NT2/D1 (cell line): ENCODE measurements at regions not wholly inside any gene's neighbourhood (a gene's known extent, or its start where the extent isn't known, plus 50 kb on each side); places are given as distances from the start of the nearest gene placed in this dataset.

Experiments
- SUZ12 ChIP-seq: IDR thresholded peaks from 2 replicates; pipeline ENCODE4 v1.6.1; 2011; ENCODE audit not compliant: insufficient read length, insufficient read depth; ENCODE audit errors: extremely low read depth
- YY1 ChIP-seq: IDR thresholded peaks from 2 replicates; pipeline ENCODE4 v1.6.1; 2011; ENCODE audit not compliant: insufficient read length, insufficient read depth
- ZNF274 ChIP-seq: IDR thresholded peaks from 2 replicates; pipeline ENCODE4 v1.6.1; 2011; ENCODE audit warnings: mild to moderate bottlenecking, low read depth, low read length

DNA sequence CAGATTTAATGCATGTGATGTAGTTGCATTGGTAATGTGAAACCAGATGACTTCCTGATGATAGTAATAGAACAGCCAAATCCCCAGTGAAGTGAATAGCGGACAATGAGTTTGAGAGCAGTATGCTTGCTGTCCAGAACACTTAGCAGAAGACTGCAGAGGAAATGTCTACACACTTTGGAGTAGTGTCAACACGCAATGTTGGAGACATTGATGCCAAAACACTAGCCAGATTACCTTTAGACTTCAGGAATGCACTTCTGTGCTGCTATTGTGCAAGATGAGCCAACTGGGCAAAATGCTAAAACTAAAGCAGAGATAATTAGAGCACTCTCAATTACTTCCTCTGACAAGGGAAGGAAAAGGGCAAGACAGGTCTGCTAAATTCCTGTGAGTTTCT is 176.7 kb downstream of the PRDM9 start:
- TF ChIP-seq ZNF274 = no peak
- TF ChIP-seq YY1 = no peak
- TF ChIP-seq SUZ12 = no peak
